ENCODE measurements at regions not wholly inside any gene's neighbourhood (a gene's known extent, or its start where the extent isn't known, plus 50 kb on each side); places are given as distances from the start of the nearest gene placed in this dataset.
"Not testable (repeated sequence)": the region's sequence is repeated elsewhere in the genome, so short reads cannot be mapped to it uniquely, and the experiment has no call there.

- no peaks in the 10 kb centered on the region for H3K9me3 ChIP-seq
- DNase-seq: no peak
- H3K27me3 ChIP-seq: no peaks in the 10 kb centered on the region
- no peak overlapping the region for H3K4me3 ChIP-seq (ENCODE audit: low read depth, low read length)
- no peaks in the 10 kb centered on the region for H3K36me3 ChIP-seq
- TF ChIP-seq CTCF (IDR thresholded peaks at IDR 0.05; ENCODE audit: low read depth, low read length): no peak
- H3K4me1 ChIP-seq: no peaks in the 10 kb centered on the region
Measured at GRCh38 chr3:26505399-26505798, 117.2 kb upstream of the LRRC3B start.

- not testable (repeated sequence) for H3K4me3 ChIP-seq (ENCODE audit: low read depth, low read length); H3K27me3 ChIP-seq; H3K36me3 ChIP-seq; DNase-seq; H3K4me1 ChIP-seq; H3K9me3 ChIP-seq
Measured at GRCh38 chr3:26514445-26515029, 108.0 kb upstream of the LRRC3B start.

- Histone ChIP-seq H3K9me3 (no peaks in the 10 kb centered on the region), H3K36me3 (no peaks in the 10 kb centered on the region), H3K4me3 (ENCODE audit: low read depth, low read length) (no peak overlapping the region), H3K27me3 (no peaks in the 10 kb centered on the region), H3K4me1 (no peaks in the 10 kb centered on the region)
- TF ChIP-seq CTCF (IDR thresholded peaks at IDR 0.05; ENCODE audit: low read depth, low read length): no peak
- DNase-seq: no peak
Measured at GRCh38 chr3:26515351-26515750, 107.2 kb upstream of the LRRC3B start.

GRCh38 chr3:26521261-26521660, 101.3 kb upstream of the LRRC3B start:
- no peak for DNase-seq
- no peak for TF ChIP-seq CTCF (IDR thresholded peaks at IDR 0.05; ENCODE audit: low read depth, low read length)
- no peaks in the 10 kb centered on the region for H3K9me3 ChIP-seq

GRCh38 chr3:26522919-26523318, 99.7 kb upstream of the LRRC3B start:
- Histone ChIP-seq H3K9me3 (no peaks in the 10 kb centered on the region), H3K27me3 (no peaks in the 10 kb centered on the region), H3K4me3 (ENCODE audit: low read depth, low read length) (no peak overlapping the region), H3K36me3 (no peaks in the 10 kb centered on the region), H3K4me1 (no peaks in the 10 kb centered on the region)
- no peak for TF ChIP-seq CTCF (IDR thresholded peaks at IDR 0.05; ENCODE audit: low read depth, low read length)
- no peak for DNase-seq

More at GRCh38 chr3:26521261-26521660, 101.3 kb upstream of the LRRC3B start:
- no peak overlapping the region for H3K4me3 ChIP-seq (ENCODE audit: low read depth, low read length)
- no peaks in the 10 kb centered on the region for H3K36me3 ChIP-seq
- no peaks in the 10 kb centered on the region for H3K4me1 ChIP-seq
- no peaks in the 10 kb centered on the region for H3K27me3 ChIP-seq

- no peaks in the 10 kb centered on the region for H3K36me3 ChIP-seq
- TF ChIP-seq CTCF (IDR thresholded peaks at IDR 0.05; ENCODE audit: low read depth, low read length): no peak
- DNase-seq: no peak
- H3K9me3 ChIP-seq: no peaks in the 10 kb centered on the region
- H3K27me3 ChIP-seq: no peaks in the 10 kb centered on the region
- H3K4me1 ChIP-seq: no peaks in the 10 kb centered on the region
- no peak overlapping the region for H3K4me3 ChIP-seq (ENCODE audit: low read depth, low read length)
Measured at GRCh38 chr3:26525013-26525412, 97.6 kb upstream of the LRRC3B start.

- DNase-seq: no peak
- no peaks in the 10 kb centered on the region for H3K4me1 ChIP-seq
- H3K27me3 ChIP-seq: no peaks in the 10 kb centered on the region
- TF ChIP-seq CTCF (IDR thresholded peaks at IDR 0.05; ENCODE audit: low read depth, low read length): no peak
- no peak overlapping the region for H3K4me3 ChIP-seq (ENCODE audit: low read depth, low read length)
- no peaks in the 10 kb centered on the region for H3K9me3 ChIP-seq
- H3K36me3 ChIP-seq: no peaks in the 10 kb centered on the region
Measured at GRCh38 chr3:26535151-26535550, 87.4 kb upstream of the LRRC3B start.

Data from BE2C (cell line).